Activated T-helper 17 cell treated with anti-CD3 and anti-CD28 coated beads, Interleukin-2, amount 50 U/mL, for 72 hours (primary cell): ENCODE measurements at regions not wholly inside any gene's neighbourhood (a gene's known extent, or its start where the extent isn't known, plus 50 kb on each side); places are given as distances from the start of the nearest gene placed in this dataset.
"Not testable (repeated sequence)": the region's sequence is repeated elsewhere in the genome, so short reads cannot be mapped to it uniquely, and the experiment has no call there.

Experiments used
- ATAC-seq: fragments of 150-1000 bp; cut with Tn5 transposase; replicated peaks from 2 replicates; pipeline ENCODE4 v1.10.0; 2021; ENCODE audit warnings: mild to moderate bottlenecking, moderate library complexity
- H3K27ac Mint-ChIP-seq: one replicate; pipeline ENCODE4 v1.8.0; 2022; ENCODE audit warnings: mixed read lengths
- H3K27me3 Mint-ChIP-seq: one replicate; pipeline ENCODE4 v1.8.0; 2022; ENCODE audit warnings: mixed read lengths
- H3K36me3 Mint-ChIP-seq: one replicate; pipeline ENCODE4 v1.8.0; 2022; ENCODE audit warnings: low read depth, mild to moderate bottlenecking, mixed read lengths
- H3K4me1 Mint-ChIP-seq: one replicate; pipeline ENCODE4 v1.8.0; 2022; ENCODE audit warnings: mixed read lengths
- H3K4me3 Mint-ChIP-seq: one replicate; pipeline ENCODE4 v1.8.0; 2022; ENCODE audit warnings: mild to moderate bottlenecking, mixed read lengths
- H3K9me3 Mint-ChIP-seq: one replicate; pipeline ENCODE4 v1.8.0; 2022; ENCODE audit warnings: mixed read lengths

- no peak overlapping the region for H3K4me3 Mint-ChIP-seq
- H3K4me1 Mint-ChIP-seq, result no peaks in the 10 kb centered on the region
- ATAC-seq, result no peak
- peaks cover 3% of the 10 kb centered on the region for H3K27me3 Mint-ChIP-seq
- H3K27ac Mint-ChIP-seq, result no peak overlapping the region
- H3K36me3 Mint-ChIP-seq, result no peaks in the 10 kb centered on the region
- no peaks in the 10 kb centered on the region for H3K9me3 Mint-ChIP-seq
Measured at GRCh38 chr17:70588003-70588402, 418.7 kb downstream of the KCNJ2 start.

DNA sequence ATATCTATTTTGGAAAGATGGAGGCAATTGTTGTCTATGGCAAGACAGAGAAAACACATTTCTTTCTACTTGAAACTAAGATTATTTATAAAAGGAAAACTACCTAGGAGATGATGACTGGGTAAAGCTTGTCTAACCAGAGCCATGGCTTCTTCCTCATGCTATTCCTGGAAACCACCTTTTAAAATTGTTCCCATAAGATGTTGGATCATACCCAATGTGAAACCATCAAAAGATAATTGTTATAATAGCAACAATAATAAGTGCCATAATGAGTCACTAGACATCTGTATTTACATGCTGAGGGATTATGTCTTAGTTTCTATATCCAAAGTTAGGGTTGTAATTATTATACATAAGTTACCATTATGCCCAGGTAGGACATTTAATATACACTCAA lies 428.4 kb downstream of the KCNJ2 start:
- Mint-ChIP-seq H3K4me3 (no peak overlapping the region), H3K9me3 (no peaks in the 10 kb centered on the region), H3K27me3 (peaks cover 10% of the 10 kb centered on the region), H3K4me1 (no peaks in the 10 kb centered on the region), H3K36me3 (no peaks in the 10 kb centered on the region), H3K27ac (no peak overlapping the region)
- no peak for ATAC-seq

DNA sequence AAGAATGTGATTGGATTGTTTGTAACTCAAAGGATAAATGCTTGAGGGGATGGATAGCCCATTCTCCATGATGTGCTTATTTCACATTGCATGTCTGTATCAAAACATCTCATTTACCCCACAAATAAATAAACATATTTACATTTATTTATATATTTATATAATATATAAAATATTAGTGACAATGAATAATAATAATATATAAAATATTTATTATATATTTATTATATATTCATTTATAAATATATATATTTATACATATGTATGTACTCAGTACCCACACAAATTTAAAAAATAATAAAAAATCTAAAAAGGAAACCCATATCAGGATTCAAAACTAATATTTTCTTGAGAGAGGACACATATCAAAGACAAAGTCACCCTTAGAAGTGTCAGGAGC lies 429.9 kb downstream of the KCNJ2 start:
- Mint-ChIP-seq H3K9me3 (no peaks in the 10 kb centered on the region), H3K4me1 (no peaks in the 10 kb centered on the region), H3K27me3 (peaks cover 8% of the 10 kb centered on the region), H3K4me3 (no peak overlapping the region), H3K27ac (no peak overlapping the region), H3K36me3 (no peaks in the 10 kb centered on the region)
- ATAC-seq, result no peak

DNA sequence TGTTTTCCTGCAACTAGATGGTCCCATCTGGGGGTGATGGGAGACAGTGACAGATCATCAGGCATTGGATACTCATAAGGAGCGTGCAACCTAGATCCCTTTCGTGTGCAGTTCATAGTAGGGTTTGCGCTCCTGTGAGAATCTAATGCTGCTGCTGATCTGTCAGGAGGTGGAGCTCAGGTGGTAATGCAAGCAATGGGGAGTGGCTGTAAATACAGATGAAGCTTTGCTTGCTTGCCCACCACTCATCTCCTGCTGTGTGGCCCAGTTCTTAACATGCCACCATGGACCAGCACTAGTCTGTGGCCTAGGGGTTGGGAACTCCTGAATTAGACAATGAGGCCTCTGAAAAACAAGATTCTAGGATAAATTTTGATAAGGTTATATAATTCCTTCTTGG lies 430.6 kb downstream of the KCNJ2 start:
- not testable (repeated sequence) for H3K36me3 Mint-ChIP-seq, H3K4me1 Mint-ChIP-seq, H3K4me3 Mint-ChIP-seq, ATAC-seq, H3K27me3 Mint-ChIP-seq, H3K27ac Mint-ChIP-seq, H3K9me3 Mint-ChIP-seq

GRCh38 chr17:70603226-70603625 lies 433.9 kb downstream of the KCNJ2 start:
- Mint-ChIP-seq H3K4me3 (no peak overlapping the region), H3K9me3 (no peaks in the 10 kb centered on the region), H3K27ac (no peak overlapping the region), H3K27me3 (peaks cover 9% of the 10 kb centered on the region), H3K4me1 (no peaks in the 10 kb centered on the region), H3K36me3 (no peaks in the 10 kb centered on the region)
- ATAC-seq, result no peak

- H3K27me3 Mint-ChIP-seq, result peaks cover 9% of the 10 kb centered on the region
- H3K4me3 Mint-ChIP-seq, result no peak overlapping the region
- no peaks in the 10 kb centered on the region for H3K36me3 Mint-ChIP-seq
- no peak for ATAC-seq
- H3K4me1 Mint-ChIP-seq, result no peaks in the 10 kb centered on the region
- H3K27ac Mint-ChIP-seq, result no peak overlapping the region
- H3K9me3 Mint-ChIP-seq, result no peaks in the 10 kb centered on the region
Measured at GRCh38 chr17:70604854-70605253, 435.5 kb downstream of the KCNJ2 start.

- Mint-ChIP-seq H3K4me3 (no peak overlapping the region), H3K4me1 (no peaks in the 10 kb centered on the region), H3K27me3 (peaks cover 9% of the 10 kb centered on the region), H3K36me3 (no peaks in the 10 kb centered on the region), H3K9me3 (no peaks in the 10 kb centered on the region), H3K27ac (no peak overlapping the region)
- ATAC-seq, result no peak
Measured at GRCh38 chr17:70606086-70606485, 436.8 kb downstream of the KCNJ2 start.

DNA sequence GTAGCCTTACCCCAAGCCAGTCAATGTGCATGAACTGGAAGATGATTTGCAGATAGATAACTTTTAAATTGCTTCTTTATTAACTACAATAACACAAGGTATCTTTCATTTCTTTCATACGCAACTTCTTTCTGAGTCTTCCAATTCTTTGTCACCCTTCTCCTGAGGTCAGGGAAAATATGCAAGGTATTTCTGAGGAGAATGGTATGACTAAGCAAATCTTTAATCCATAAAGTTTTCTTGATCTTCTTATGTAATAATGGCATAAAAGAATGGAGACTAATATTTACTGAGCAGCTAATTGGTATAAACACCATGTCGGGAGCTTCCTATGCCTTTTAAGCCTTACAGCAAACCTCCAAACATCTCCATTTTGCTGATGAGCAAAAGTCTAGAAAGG lies 438.9 kb downstream of the KCNJ2 start:
- no peak for ATAC-seq
- no peak overlapping the region for H3K27ac Mint-ChIP-seq
- H3K9me3 Mint-ChIP-seq, result no peaks in the 10 kb centered on the region
- no peak overlapping the region for H3K4me3 Mint-ChIP-seq
- H3K36me3 Mint-ChIP-seq, result no peaks in the 10 kb centered on the region
- no peaks in the 10 kb centered on the region for H3K4me1 Mint-ChIP-seq
- H3K27me3 Mint-ChIP-seq, result peaks cover 5% of the 10 kb centered on the region

- Mint-ChIP-seq H3K9me3 (no peaks in the 10 kb centered on the region), H3K4me3 (no peak overlapping the region), H3K4me1 (no peaks in the 10 kb centered on the region), H3K27me3 (peaks cover 5% of the 10 kb centered on the region), H3K36me3 (no peaks in the 10 kb centered on the region), H3K27ac (no peak overlapping the region)
- ATAC-seq, result no peak
Measured at GRCh38 chr17:70608957-70609356, 439.6 kb downstream of the KCNJ2 start.

DNA sequence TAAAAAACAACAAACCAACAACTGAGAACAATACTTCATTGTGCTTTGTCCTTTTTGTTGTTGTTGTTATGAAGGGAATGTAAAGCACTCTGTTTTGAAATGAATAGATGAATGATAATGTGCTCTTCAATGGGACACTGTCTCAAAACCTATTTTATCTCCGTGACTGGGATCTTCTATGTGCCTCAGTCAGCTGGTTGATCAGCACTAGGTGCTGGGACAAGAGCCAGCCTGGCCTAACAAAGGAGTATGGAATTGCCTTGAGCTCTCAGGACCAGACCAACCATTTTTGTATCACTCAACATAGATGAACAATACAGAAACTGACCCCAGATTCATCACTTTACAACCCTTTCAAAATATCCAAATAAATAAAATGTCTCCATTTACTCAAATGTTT lies 440.2 kb downstream of the KCNJ2 start:
- Mint-ChIP-seq H3K27me3 (peaks cover 5% of the 10 kb centered on the region), H3K36me3 (no peaks in the 10 kb centered on the region), H3K27ac (no peak overlapping the region), H3K4me1 (no peaks in the 10 kb centered on the region), H3K4me3 (no peak overlapping the region), H3K9me3 (no peaks in the 10 kb centered on the region)
- no peak for ATAC-seq

- Mint-ChIP-seq H3K36me3 (no peaks in the 10 kb centered on the region), H3K9me3 (no peaks in the 10 kb centered on the region), H3K27ac (no peak overlapping the region), H3K27me3 (peaks cover 5% of the 10 kb centered on the region), H3K4me3 (no peak overlapping the region), H3K4me1 (no peaks in the 10 kb centered on the region)
- ATAC-seq, result no peak
Measured at GRCh38 chr17:70610161-70610560, 440.8 kb downstream of the KCNJ2 start.

DNA sequence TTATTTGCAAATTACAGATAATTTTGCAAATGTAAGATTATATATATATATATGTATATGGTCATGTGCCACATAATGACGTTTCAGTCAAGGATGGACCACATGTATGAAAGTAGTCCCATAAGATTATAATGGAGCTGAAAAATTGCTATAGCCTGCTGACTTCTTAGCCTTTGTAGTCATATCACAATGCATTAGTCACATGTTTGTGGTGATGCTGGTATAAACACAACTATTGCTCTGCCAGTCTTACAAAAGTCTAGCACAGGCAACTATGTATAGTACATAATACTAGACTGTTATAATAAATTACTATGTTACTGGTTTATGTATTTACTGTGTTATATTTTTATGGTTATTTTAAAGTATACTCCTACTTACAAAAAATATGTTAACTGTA lies 444.3 kb downstream of the KCNJ2 start:
- no peak overlapping the region for H3K27ac Mint-ChIP-seq
- no peaks in the 10 kb centered on the region for H3K36me3 Mint-ChIP-seq
- H3K27me3 Mint-ChIP-seq, result peaks cover 6% of the 10 kb centered on the region
- no peak overlapping the region for H3K4me3 Mint-ChIP-seq
- H3K9me3 Mint-ChIP-seq, result peaks cover 3% of the 10 kb centered on the region
- ATAC-seq, result no peak
- H3K4me1 Mint-ChIP-seq, result no peaks in the 10 kb centered on the region

- H3K27ac Mint-ChIP-seq, result no peak overlapping the region
- no peak for ATAC-seq
- H3K4me1 Mint-ChIP-seq, result no peaks in the 10 kb centered on the region
- no peaks in the 10 kb centered on the region for H3K36me3 Mint-ChIP-seq
- H3K4me3 Mint-ChIP-seq, result no peak overlapping the region
- peaks cover 6% of the 10 kb centered on the region for H3K27me3 Mint-ChIP-seq
- peaks cover 3% of the 10 kb centered on the region for H3K9me3 Mint-ChIP-seq
Measured at GRCh38 chr17:70615831-70616230, 446.5 kb downstream of the KCNJ2 start.

GRCh38 chr17:70618641-70619040 lies 449.3 kb downstream of the KCNJ2 start:
- Mint-ChIP-seq H3K27ac (no peak overlapping the region), H3K4me1 (no peaks in the 10 kb centered on the region), H3K36me3 (no peaks in the 10 kb centered on the region), H3K4me3 (no peak overlapping the region), H3K9me3 (peaks cover 6% of the 10 kb centered on the region), H3K27me3 (peaks cover 6% of the 10 kb centered on the region)
- no peak for ATAC-seq

DNA sequence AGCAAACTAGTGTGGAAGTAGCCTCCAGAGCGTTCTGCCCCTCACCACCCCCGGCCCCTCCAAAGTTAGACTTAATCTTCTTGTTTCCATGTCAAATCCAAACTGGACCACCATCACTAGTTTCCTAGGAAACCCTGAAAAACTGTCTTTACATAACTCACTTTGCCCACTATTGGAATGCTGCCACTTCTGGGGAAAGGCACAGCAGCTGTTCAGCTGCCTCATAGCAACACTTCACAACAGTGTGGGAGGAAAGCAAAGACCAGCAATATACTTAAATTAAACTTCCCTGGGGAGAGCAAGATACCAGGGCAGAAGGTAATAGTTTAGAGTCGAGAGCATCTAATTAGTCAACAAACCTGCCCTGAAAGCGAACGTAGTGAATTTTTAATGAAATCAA lies 452.2 kb downstream of the KCNJ2 start:
- H3K36me3 Mint-ChIP-seq, result no peaks in the 10 kb centered on the region
- H3K27me3 Mint-ChIP-seq, result peaks cover 3% of the 10 kb centered on the region
- H3K9me3 Mint-ChIP-seq, result peaks cover 3% of the 10 kb centered on the region
- no peak overlapping the region for H3K4me3 Mint-ChIP-seq
- ATAC-seq, result no peak
- no peaks in the 10 kb centered on the region for H3K4me1 Mint-ChIP-seq
- H3K27ac Mint-ChIP-seq, result no peak overlapping the region
